ENCODE measurements at regions not wholly inside any gene's neighbourhood (a gene's known extent, or its start where the extent isn't known, plus 50 kb on each side); places are given as distances from the start of the nearest gene placed in this dataset.

DNA sequence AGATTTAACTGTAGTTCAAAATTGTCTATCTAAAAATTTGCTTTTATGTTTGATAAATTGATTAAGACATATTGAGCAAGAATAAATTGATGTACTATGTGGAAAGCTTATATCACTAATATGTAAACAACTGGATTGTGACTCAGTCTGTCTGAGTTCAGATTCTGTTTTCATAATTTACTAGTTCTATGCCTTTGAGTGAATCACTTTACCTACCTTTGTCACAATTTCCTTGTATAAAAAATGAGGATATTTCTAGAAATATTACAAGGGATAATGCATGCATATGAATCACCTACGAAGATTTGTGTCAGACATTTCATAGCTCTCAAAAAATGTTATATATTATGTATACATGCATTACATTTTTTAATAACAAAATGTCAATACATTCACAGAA is 245.1 kb upstream of the ZWINT start:
- TF ChIP-seq CTCF (IDR thresholded peaks at IDR 0.05) = no peak
- no peak for TF ChIP-seq EP300 (IDR thresholded peaks at IDR 0.05)
- no peak for TF ChIP-seq POLR2A (IDR thresholded peaks at IDR 0.05)
- TF ChIP-seq POLR2AphosphoS5 (IDR thresholded peaks at IDR 0.05) = no peak

All from stomach (tissue), 4 donors.